Stomach (tissue), 4 donors: ENCODE measurements at regions not wholly inside any gene's neighbourhood (a gene's known extent, or its start where the extent isn't known, plus 50 kb on each side); places are given as distances from the start of the nearest gene placed in this dataset.

Experiments
- EP300 ChIP-seq: sonication (generic); formaldehyde crosslinking; IDR thresholded peaks from one replicate; pipeline ENCODE4 v1.6.1; 2017; ENCODE audit warnings: antibody characterized with exemption
- POLR2A ChIP-seq, 4 donors: fragments of 450-650 bp; IDR thresholded peaks; one replicate each; pipeline ENCODE4 v1.6.1; 2016; ENCODE audit warnings: antibody characterized with exemption in 4 of 4, control low read depth in 2 of 4, mild to moderate bottlenecking in 1 of 4, moderate library complexity in 1 of 4
- POLR2AphosphoS5 ChIP-seq, 3 donors: sonication (generic); formaldehyde crosslinking; IDR thresholded peaks; one replicate each; pipeline ENCODE4 v1.6.1; 2016; ENCODE audit warnings: antibody characterized with exemption in 3 of 3
- TF ChIP-seq, protein P1 (sequence below), 7 experiments: fragments of 450-650 bp in 4 of 7; fragments of 200-600 bp in 3 of 7; sonication (generic) in 3 of 7; IDR thresholded peaks; one replicate each; pipeline ENCODE4 v1.5.1; 2016 to 2019; ENCODE audit warnings: antibody characterized with exemption in 7 of 7, control low read depth in 2 of 7, mild to moderate bottlenecking in 1 of 7

DNA sequence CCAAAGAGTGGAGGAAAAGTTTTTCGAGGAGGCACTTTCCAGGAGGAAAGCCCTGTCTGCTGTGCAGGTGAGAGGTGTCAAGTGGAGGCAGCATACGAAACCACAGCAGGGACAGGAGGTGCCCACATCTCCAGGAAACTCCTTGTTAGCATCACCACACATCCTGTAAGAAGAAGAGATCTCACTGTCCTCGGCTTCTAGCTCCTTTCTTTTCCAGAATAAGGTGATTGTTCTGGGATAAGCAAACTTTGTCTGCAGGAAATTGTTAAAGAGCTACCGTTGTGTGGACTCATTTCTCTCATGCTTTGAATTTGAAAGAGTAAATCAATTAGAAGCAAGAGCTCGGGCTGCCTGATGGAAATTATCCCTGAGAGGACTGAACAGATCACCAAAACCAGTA lies 269.4 kb downstream of the CXCL12 start:
- no peak for TF ChIP-seq POLR2AphosphoS5 (IDR thresholded peaks at IDR 0.05)
- TF ChIP-seq, protein P1, sequence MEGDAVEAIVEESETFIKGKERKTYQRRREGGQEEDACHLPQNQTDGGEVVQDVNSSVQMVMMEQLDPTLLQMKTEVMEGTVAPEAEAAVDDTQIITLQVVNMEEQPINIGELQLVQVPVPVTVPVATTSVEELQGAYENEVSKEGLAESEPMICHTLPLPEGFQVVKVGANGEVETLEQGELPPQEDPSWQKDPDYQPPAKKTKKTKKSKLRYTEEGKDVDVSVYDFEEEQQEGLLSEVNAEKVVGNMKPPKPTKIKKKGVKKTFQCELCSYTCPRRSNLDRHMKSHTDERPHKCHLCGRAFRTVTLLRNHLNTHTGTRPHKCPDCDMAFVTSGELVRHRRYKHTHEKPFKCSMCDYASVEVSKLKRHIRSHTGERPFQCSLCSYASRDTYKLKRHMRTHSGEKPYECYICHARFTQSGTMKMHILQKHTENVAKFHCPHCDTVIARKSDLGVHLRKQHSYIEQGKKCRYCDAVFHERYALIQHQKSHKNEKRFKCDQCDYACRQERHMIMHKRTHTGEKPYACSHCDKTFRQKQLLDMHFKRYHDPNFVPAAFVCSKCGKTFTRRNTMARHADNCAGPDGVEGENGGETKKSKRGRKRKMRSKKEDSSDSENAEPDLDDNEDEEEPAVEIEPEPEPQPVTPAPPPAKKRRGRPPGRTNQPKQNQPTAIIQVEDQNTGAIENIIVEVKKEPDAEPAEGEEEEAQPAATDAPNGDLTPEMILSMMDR (IDR thresholded peaks at IDR 0.05) = no peak
- TF ChIP-seq POLR2A (IDR thresholded peaks at IDR 0.05) = no peak
- no peak for TF ChIP-seq EP300
